IMR-90 (cell line): ENCODE measurements at regions not wholly inside any gene's neighbourhood (a gene's known extent, or its start where the extent isn't known, plus 50 kb on each side); places are given as distances from the start of the nearest gene placed in this dataset.

Experiments used
- ATAC-seq: fragments of 200-7000 bp; cut with Tn5 transposase; 2 replicates; pipeline ENCODE4 v1.9.1; 2020; ENCODE audit warnings: low read depth, mild to moderate bottlenecking, moderate library complexity
- BruUV-seq: library from RNA; stranded (reverse); fragments of 400-500 nt; replicated peaks from 2 replicates; lab custom pipeline; 2021; lab: Mats Ljungman, UMichigan
- CTCF ChIA-PET: fragments of 300-600 bp; formaldehyde crosslinking; extraction: SDS; loops from one replicate; lab custom pipeline; 2021; ENCODE audit warnings: antibody characterized with exemption; lab: Yijun Ruan, JAX
- POLR2A ChIA-PET: fragments of 300-600 bp; sonication (Branson Sonifier 250); formaldehyde crosslinking; loops from one replicate; lab custom pipeline; 2022; ENCODE audit warnings: antibody characterized with exemption; ENCODE audit not compliant: unreplicated experiment; lab: Charles Lee
- DNase-seq: peaks from one replicate; pipeline ENCODE4 v3.0.0; 2013
- H2AFZ ChIP-seq: replicated peaks from 2 replicates; pipeline ENCODE3; 2013; ENCODE audit warnings: low read length, mild to moderate bottlenecking; ENCODE audit not compliant: poor library complexity
- H2AK5ac ChIP-seq: 2 replicates; pipeline ENCODE4 v1.6.1; 2013; ENCODE audit warnings: low read depth, low read length, inconsistent platforms
- H2AK9ac ChIP-seq: replicated peaks from 2 replicates; pipeline ENCODE3; 2013; ENCODE audit warnings: mild to moderate bottlenecking, low read depth, low read length, moderate library complexity; ENCODE audit not compliant: poor library complexity
- H2BK120ac ChIP-seq: 2 replicates; pipeline ENCODE4 v1.6.1; 2013; ENCODE audit warnings: low read depth, low read length, inconsistent platforms
- H2BK15ac ChIP-seq: 3 replicates; pipeline ENCODE4 v1.6.1; 2013; ENCODE audit warnings: low read depth, low read length, inconsistent platforms
- H2BK20ac ChIP-seq: 2 replicates; pipeline ENCODE4 v1.6.1; 2013; ENCODE audit warnings: low read depth, mild to moderate bottlenecking, inconsistent platforms, low read length, moderate library complexity
- H2BK5ac ChIP-seq: 2 replicates; pipeline ENCODE4 v1.6.1; 2013; ENCODE audit warnings: mild to moderate bottlenecking, low read depth, low read length, inconsistent platforms; ENCODE audit not compliant: poor library complexity, severe bottlenecking
- H3K14ac ChIP-seq: replicated peaks from 2 replicates; pipeline ENCODE4 v1.6.1; 2013; ENCODE audit warnings: low read depth, low read length, inconsistent platforms
- H3K18ac ChIP-seq: 2 replicates; pipeline ENCODE4 v1.6.1; 2013; ENCODE audit warnings: low read depth, low read length, control low read depth
- H3K23ac ChIP-seq: 2 replicates; pipeline ENCODE4 v1.6.1; 2013; ENCODE audit warnings: low read depth, low read length, inconsistent platforms
- H3K27ac ChIP-seq: 2 replicates; pipeline ENCODE4 v1.5.1; 2013; ENCODE audit warnings: mild to moderate bottlenecking, control low read depth, low read length; ENCODE audit not compliant: insufficient read depth
- H3K27me3 ChIP-seq: 2 replicates; pipeline ENCODE4 v1.6.1; 2013; ENCODE audit warnings: low read length; ENCODE audit not compliant: control insufficient read depth, insufficient read depth
- H3K36me3 ChIP-seq: 2 replicates; pipeline ENCODE4 v1.6.1; 2013; ENCODE audit warnings: low read length, mixed read lengths; ENCODE audit not compliant: control insufficient read depth, insufficient read depth
- H3K4ac ChIP-seq: 2 replicates; pipeline ENCODE4 v1.6.1; 2013; ENCODE audit warnings: low read depth, low read length, inconsistent platforms
- H3K4me1 ChIP-seq: 2 replicates; pipeline ENCODE4 v1.6.1; 2013; ENCODE audit warnings: low read length, mixed read lengths; ENCODE audit not compliant: control insufficient read depth, insufficient read depth
- H3K4me2 ChIP-seq: 2 replicates; pipeline ENCODE4 v1.6.1; 2013; ENCODE audit warnings: low read depth, mild to moderate bottlenecking, control low read depth, low read length, moderate library complexity
- H3K4me3 ChIP-seq: 2 replicates; pipeline ENCODE4 v1.5.1; 2013; ENCODE audit warnings: low read depth, mild to moderate bottlenecking, control low read depth, low read length, moderate library complexity; ENCODE audit not compliant: insufficient read depth
- H3K56ac ChIP-seq: 2 replicates; pipeline ENCODE4 v1.6.1; 2013; ENCODE audit warnings: low read length, inconsistent platforms; ENCODE audit not compliant: insufficient read depth; ENCODE audit errors: extremely low read depth
- H3K79me1 ChIP-seq, 2 experiments: 2 replicates each; pipeline ENCODE4 v1.6.1; 2013; ENCODE audit warnings: low read length in 2 of 2, inconsistent platforms in 1 of 2, low read depth in 1 of 2
- H3K9ac ChIP-seq: 2 replicates; pipeline ENCODE4 v1.6.1; 2013; ENCODE audit warnings: low read depth, low read length, control low read depth
- H3K9me1 ChIP-seq: 2 replicates; pipeline ENCODE4 v1.6.1; 2013; ENCODE audit warnings: low read length, inconsistent platforms; ENCODE audit not compliant: insufficient read depth
- H3K9me3 ChIP-seq: 2 replicates; pipeline ENCODE4 v1.6.1; 2013; ENCODE audit warnings: low read length; ENCODE audit not compliant: control insufficient read depth, insufficient read depth
- H4K20me1 ChIP-seq: 2 replicates; pipeline ENCODE4 v1.6.1; 2013; ENCODE audit warnings: low read length, inconsistent platforms; ENCODE audit not compliant: insufficient read depth
- H4K5ac ChIP-seq: 2 replicates; pipeline ENCODE4 v1.6.1; 2013; ENCODE audit warnings: mild to moderate bottlenecking, low read depth, low read length, control low read depth
- H4K8ac ChIP-seq, 2 experiments: 2 replicates each; pipeline ENCODE4 v1.6.1; 2013; ENCODE audit warnings: low read depth in 2 of 2, low read length in 2 of 2, control low read depth in 1 of 2, inconsistent platforms in 1 of 2
- H4K91ac ChIP-seq: 2 replicates; pipeline ENCODE4 v1.6.1; 2013; ENCODE audit warnings: low read depth, low read length, inconsistent platforms; ENCODE audit not compliant: insufficient read depth
- BHLHE40 ChIP-seq: fragments of 150-350 bp; IDR thresholded peaks from 2 replicates; pipeline ENCODE4 v1.6.1; 2016; ENCODE audit warnings: mild to moderate bottlenecking, low read depth, low read length
- FOS ChIP-seq: fragments of 150-350 bp; IDR thresholded peaks from 2 replicates; pipeline ENCODE4 v1.6.1; 2016; ENCODE audit warnings: low read depth, low read length
- MXI1 ChIP-seq: IDR thresholded peaks from 2 replicates; pipeline ENCODE4 v1.6.1; 2012; ENCODE audit warnings: low read depth, mild to moderate bottlenecking, low read length, moderate library complexity, borderline replicate concordance
- WGBS, 2 experiments: methylation state at CpG; one replicate each; pipeline versions ENCODE4 v1.1.5 to v1.1.7; 2013; ENCODE audit warnings: missing lambda C conversion rate in 2 of 2; ENCODE audit not compliant: insufficient read length in 1 of 2; ENCODE audit errors: extremely low coverage in 2 of 2; 5-methylcytosine and 5-hydroxymethylcytosine counted together
- dilution Hi-C: fragments of 300-500 bp; cut with HindIII; formaldehyde crosslinking; loops from one replicate; pipeline ENCODE4 v1.14.3; 2018; ENCODE audit warnings: low sequenced_read_pairs; ENCODE audit not compliant: unreplicated experiment
- in situ Hi-C: fragments of 300-500 bp; cut with MboI; formaldehyde crosslinking; loops from 3 replicates; pipeline ENCODE4 v1.14.3; 2019; ENCODE audit warnings: low sequenced_read_pairs, inconsistent platforms, mixed read lengths
- intact Hi-C: fragments of 100-400 bp; cut with micrococcal nuclease; formaldehyde crosslinking; loops from 2 replicates; pipeline ENCODE4 v1.10.0; 2022
- TF ChIP-seq, protein P1 (sequence below): conservative IDR thresholded peaks from 2 replicates; pipeline ENCODE4 v1.5.1; 2012; ENCODE audit warnings: mild to moderate bottlenecking, low read depth, low read length, improper control_type of control experiment

- no peak overlapping the region for H3K4ac ChIP-seq
- no peak overlapping the region for H3K14ac ChIP-seq
- no peak overlapping the region for H3K56ac ChIP-seq
- no peaks in the 10 kb centered on the region for H3K4me1 ChIP-seq
- in situ Hi-C loops (no loop called here), intact Hi-C loops (no loop called here), dilution Hi-C loops (no loop called here)
- H3K27ac ChIP-seq: no peak overlapping the region
- no CpG with 5 or more reads among the region's 5 CpGs for WGBS, 2 experiments
- ATAC-seq (no peak), DNase-seq (no peak)
- no peak overlapping the region for H2AFZ ChIP-seq
- H4K91ac ChIP-seq: no peak overlapping the region
- no peak overlapping the region for H3K9ac ChIP-seq
- H3K9me3 ChIP-seq: no peaks in the 10 kb centered on the region
- H3K36me3 ChIP-seq: no peaks in the 10 kb centered on the region
- H4K8ac ChIP-seq: no peak overlapping the region
- no peak overlapping the region for H3K18ac ChIP-seq
- no peaks in the 10 kb centered on the region for H4K20me1 ChIP-seq
- H2BK5ac ChIP-seq: no peak overlapping the region
- no peak overlapping the region for H3K4me2 ChIP-seq
- H3K4me3 ChIP-seq: no peak overlapping the region
- TF ChIP-seq, protein P1, sequence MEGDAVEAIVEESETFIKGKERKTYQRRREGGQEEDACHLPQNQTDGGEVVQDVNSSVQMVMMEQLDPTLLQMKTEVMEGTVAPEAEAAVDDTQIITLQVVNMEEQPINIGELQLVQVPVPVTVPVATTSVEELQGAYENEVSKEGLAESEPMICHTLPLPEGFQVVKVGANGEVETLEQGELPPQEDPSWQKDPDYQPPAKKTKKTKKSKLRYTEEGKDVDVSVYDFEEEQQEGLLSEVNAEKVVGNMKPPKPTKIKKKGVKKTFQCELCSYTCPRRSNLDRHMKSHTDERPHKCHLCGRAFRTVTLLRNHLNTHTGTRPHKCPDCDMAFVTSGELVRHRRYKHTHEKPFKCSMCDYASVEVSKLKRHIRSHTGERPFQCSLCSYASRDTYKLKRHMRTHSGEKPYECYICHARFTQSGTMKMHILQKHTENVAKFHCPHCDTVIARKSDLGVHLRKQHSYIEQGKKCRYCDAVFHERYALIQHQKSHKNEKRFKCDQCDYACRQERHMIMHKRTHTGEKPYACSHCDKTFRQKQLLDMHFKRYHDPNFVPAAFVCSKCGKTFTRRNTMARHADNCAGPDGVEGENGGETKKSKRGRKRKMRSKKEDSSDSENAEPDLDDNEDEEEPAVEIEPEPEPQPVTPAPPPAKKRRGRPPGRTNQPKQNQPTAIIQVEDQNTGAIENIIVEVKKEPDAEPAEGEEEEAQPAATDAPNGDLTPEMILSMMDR: no peak
- TF ChIP-seq FOS (no peak), MXI1 (no peak), BHLHE40 (no peak)
- no peak overlapping the region for H2AK5ac ChIP-seq
- ChIA-PET CTCF (interaction anchor here (0.6 kb wide), 1 partner anchor 167 kb away, joined by 3 read pairs; no protein-coding TSS in a partner anchor), POLR2A (no interaction called here)
- H3K27me3 ChIP-seq: no peaks in the 10 kb centered on the region
- H2AK9ac ChIP-seq: no peak overlapping the region
- H2BK120ac ChIP-seq: no peak overlapping the region
- H2BK15ac ChIP-seq: no peak overlapping the region
- H3K9me1 ChIP-seq: no peaks in the 10 kb centered on the region
- no peak overlapping the region for H2BK20ac ChIP-seq
- H3K23ac ChIP-seq: no peak overlapping the region
- H3K79me1 ChIP-seq: no peaks in the 10 kb centered on the region
- H4K5ac ChIP-seq: no peak overlapping the region
- BruUV-seq: no TSS peak
Measured at GRCh38 chr10:53690524-53691240, 918.1 kb upstream of the MBL2 start.
